ENCODE measurements at regions not wholly inside any gene's neighbourhood (a gene's known extent, or its start where the extent isn't known, plus 50 kb on each side); places are given as distances from the start of the nearest gene placed in this dataset.

GRCh38 chr9:27940535-27940934, 367.3 kb upstream of the C9orf72 start:
- H3K4me3 ChIP-seq (ENCODE audit: control insufficient read depth in 1 of 7, extremely low read depth in 1 of 7, insufficient read depth in 4 of 7, low read depth in 2 of 7, low read length in 6 of 7): no peak overlapping the region
- H3K4me1 ChIP-seq (ENCODE audit: control extremely low read depth in 1 of 4, control insufficient read depth in 4 of 4, insufficient read depth in 4 of 4, low read length in 3 of 4): no peaks in the 10 kb centered on the region
- no peak overlapping the region for H3K27ac ChIP-seq (ENCODE audit: insufficient read depth in 1 of 2, low read depth in 1 of 2, low read length in 2 of 2, poor library complexity in 1 of 2, severe bottlenecking in 2 of 2)
- H3K36me3 ChIP-seq (ENCODE audit: control insufficient read depth in 4 of 4, insufficient read depth in 4 of 4, low read length in 3 of 4): no peaks in the 10 kb centered on the region
- no peak for DNase-seq
- H3K9me3 ChIP-seq (ENCODE audit: control extremely low read depth in 1 of 5, control insufficient read depth in 4 of 5, insufficient read depth in 2 of 5, low read depth in 1 of 5, low read length in 4 of 5): no peaks in the 10 kb centered on the region
- CTCF ChIA-PET: no interaction called here
- no peaks in the 10 kb centered on the region for H3K27me3 ChIP-seq (replicated peaks in 2 of 5; ENCODE audit: control insufficient read depth in 4 of 5, insufficient read depth in 5 of 5, low read length in 4 of 5)
- POLR2A ChIA-PET: no interaction called here
- WGBS (ENCODE audit: insufficient coverage): no CpG with 5 or more reads among the region's 3 CpGs

GRCh38 chr9:27943501-27943900, 370.2 kb upstream of the C9orf72 start:
- H3K36me3 ChIP-seq (ENCODE audit: control insufficient read depth in 4 of 4, insufficient read depth in 4 of 4, low read length in 3 of 4): no peaks in the 10 kb centered on the region
- DNase-seq: no peak
- WGBS (ENCODE audit: insufficient coverage): 80% methylated on average over 1 of the region's 1 CpG
- no peaks in the 10 kb centered on the region for H3K4me1 ChIP-seq (ENCODE audit: control extremely low read depth in 1 of 4, control insufficient read depth in 4 of 4, insufficient read depth in 4 of 4, low read length in 3 of 4)
- no peaks in the 10 kb centered on the region for H3K9me3 ChIP-seq (ENCODE audit: control extremely low read depth in 1 of 5, control insufficient read depth in 4 of 5, insufficient read depth in 2 of 5, low read depth in 1 of 5, low read length in 4 of 5)
- ChIA-PET CTCF (no interaction called here), POLR2A (no interaction called here)
- H3K27ac ChIP-seq (ENCODE audit: insufficient read depth in 1 of 2, low read depth in 1 of 2, low read length in 2 of 2, poor library complexity in 1 of 2, severe bottlenecking in 2 of 2): no peak overlapping the region
- no peaks in the 10 kb centered on the region for H3K27me3 ChIP-seq (replicated peaks in 2 of 5; ENCODE audit: control insufficient read depth in 4 of 5, insufficient read depth in 5 of 5, low read length in 4 of 5)
- no peak overlapping the region for H3K4me3 ChIP-seq (ENCODE audit: control insufficient read depth in 1 of 7, extremely low read depth in 1 of 7, insufficient read depth in 4 of 7, low read depth in 2 of 7, low read length in 6 of 7)

GRCh38 chr9:27945386-27945785, 372.1 kb upstream of the C9orf72 start:
- WGBS (ENCODE audit: insufficient coverage): 100% methylated on average over 1 of the region's 1 CpG
- CTCF ChIA-PET: no interaction called here

GRCh38 chr9:27950382-27950781, 377.1 kb upstream of the C9orf72 start:
- WGBS (ENCODE audit: insufficient coverage): 96% methylated on average over 6 of the region's 8 CpGs
- Histone ChIP-seq H3K4me1 (ENCODE audit: control extremely low read depth in 1 of 4, control insufficient read depth in 4 of 4, insufficient read depth in 4 of 4, low read length in 3 of 4) (no peaks in the 10 kb centered on the region), H3K27ac (ENCODE audit: insufficient read depth in 1 of 2, low read depth in 1 of 2, low read length in 2 of 2, poor library complexity in 1 of 2, severe bottlenecking in 2 of 2) (no peak overlapping the region), H3K9me3 (ENCODE audit: control extremely low read depth in 1 of 5, control insufficient read depth in 4 of 5, insufficient read depth in 2 of 5, low read depth in 1 of 5, low read length in 4 of 5) (no peaks in the 10 kb centered on the region), H3K4me3 (ENCODE audit: control insufficient read depth in 1 of 7, extremely low read depth in 1 of 7, insufficient read depth in 4 of 7, low read depth in 2 of 7, low read length in 6 of 7) (no peak overlapping the region), H3K36me3 (ENCODE audit: control insufficient read depth in 4 of 4, insufficient read depth in 4 of 4, low read length in 3 of 4) (no peaks in the 10 kb centered on the region), H3K27me3 (replicated peaks in 2 of 5; ENCODE audit: control insufficient read depth in 4 of 5, insufficient read depth in 5 of 5, low read length in 4 of 5) (no peaks in the 10 kb centered on the region)
- ChIA-PET POLR2A (no interaction called here), CTCF (no interaction called here)
- DNase-seq: no peak

More at GRCh38 chr9:27945386-27945785, 372.1 kb upstream of the C9orf72 start:
- POLR2A ChIA-PET: no interaction called here
- no peak overlapping the region for H3K4me3 ChIP-seq (ENCODE audit: control insufficient read depth in 1 of 7, extremely low read depth in 1 of 7, insufficient read depth in 4 of 7, low read depth in 2 of 7, low read length in 6 of 7)
- H3K27me3 ChIP-seq (replicated peaks in 2 of 5; ENCODE audit: control insufficient read depth in 4 of 5, insufficient read depth in 5 of 5, low read length in 4 of 5): no peaks in the 10 kb centered on the region
- no peaks in the 10 kb centered on the region for H3K4me1 ChIP-seq (ENCODE audit: control extremely low read depth in 1 of 4, control insufficient read depth in 4 of 4, insufficient read depth in 4 of 4, low read length in 3 of 4)
- H3K27ac ChIP-seq (ENCODE audit: insufficient read depth in 1 of 2, low read depth in 1 of 2, low read length in 2 of 2, poor library complexity in 1 of 2, severe bottlenecking in 2 of 2): no peak overlapping the region
- no peaks in the 10 kb centered on the region for H3K9me3 ChIP-seq (ENCODE audit: control extremely low read depth in 1 of 5, control insufficient read depth in 4 of 5, insufficient read depth in 2 of 5, low read depth in 1 of 5, low read length in 4 of 5)
- H3K36me3 ChIP-seq (ENCODE audit: control insufficient read depth in 4 of 4, insufficient read depth in 4 of 4, low read length in 3 of 4): no peaks in the 10 kb centered on the region
- DNase-seq: no peak

GRCh38 chr9:27954858-27955257, 381.6 kb upstream of the C9orf72 start:
- H3K4me1 ChIP-seq (ENCODE audit: control extremely low read depth in 1 of 4, control insufficient read depth in 4 of 4, insufficient read depth in 4 of 4, low read length in 3 of 4): no peaks in the 10 kb centered on the region
- no peaks in the 10 kb centered on the region for H3K36me3 ChIP-seq (ENCODE audit: control insufficient read depth in 4 of 4, insufficient read depth in 4 of 4, low read length in 3 of 4)
- ChIA-PET CTCF (no interaction called here), POLR2A (no interaction called here)
- H3K27ac ChIP-seq (ENCODE audit: insufficient read depth in 1 of 2, low read depth in 1 of 2, low read length in 2 of 2, poor library complexity in 1 of 2, severe bottlenecking in 2 of 2): no peak overlapping the region
- no peak overlapping the region for H3K4me3 ChIP-seq (ENCODE audit: control insufficient read depth in 1 of 7, extremely low read depth in 1 of 7, insufficient read depth in 4 of 7, low read depth in 2 of 7, low read length in 6 of 7)
- H3K9me3 ChIP-seq (ENCODE audit: control extremely low read depth in 1 of 5, control insufficient read depth in 4 of 5, insufficient read depth in 2 of 5, low read depth in 1 of 5, low read length in 4 of 5): no peaks in the 10 kb centered on the region
- no peak for DNase-seq
- no peaks in the 10 kb centered on the region for H3K27me3 ChIP-seq (replicated peaks in 2 of 5; ENCODE audit: control insufficient read depth in 4 of 5, insufficient read depth in 5 of 5, low read length in 4 of 5)
- no CpG with 5 or more reads among the region's 1 CpG for WGBS (ENCODE audit: insufficient coverage)

- no peaks in the 10 kb centered on the region for H3K9me3 ChIP-seq (ENCODE audit: control extremely low read depth in 1 of 5, control insufficient read depth in 4 of 5, insufficient read depth in 2 of 5, low read depth in 1 of 5, low read length in 4 of 5)
- H3K4me3 ChIP-seq (ENCODE audit: control insufficient read depth in 1 of 7, extremely low read depth in 1 of 7, insufficient read depth in 4 of 7, low read depth in 2 of 7, low read length in 6 of 7): no peak overlapping the region
- DNase-seq: no peak
- no peak overlapping the region for H3K27ac ChIP-seq (ENCODE audit: insufficient read depth in 1 of 2, low read depth in 1 of 2, low read length in 2 of 2, poor library complexity in 1 of 2, severe bottlenecking in 2 of 2)
- no peaks in the 10 kb centered on the region for H3K36me3 ChIP-seq (ENCODE audit: control insufficient read depth in 4 of 4, insufficient read depth in 4 of 4, low read length in 3 of 4)
- H3K27me3 ChIP-seq (replicated peaks in 2 of 5; ENCODE audit: control insufficient read depth in 4 of 5, insufficient read depth in 5 of 5, low read length in 4 of 5): no peaks in the 10 kb centered on the region
- H3K4me1 ChIP-seq (ENCODE audit: control extremely low read depth in 1 of 4, control insufficient read depth in 4 of 4, insufficient read depth in 4 of 4, low read length in 3 of 4): no peaks in the 10 kb centered on the region
- ChIA-PET POLR2A (no interaction called here), CTCF (no interaction called here)
Observed at GRCh38 chr9:27963836-27964235, 390.6 kb upstream of the C9orf72 start.

- Histone ChIP-seq H3K36me3 (ENCODE audit: control insufficient read depth in 4 of 4, insufficient read depth in 4 of 4, low read length in 3 of 4) (no peaks in the 10 kb centered on the region), H3K4me3 (ENCODE audit: control insufficient read depth in 1 of 7, extremely low read depth in 1 of 7, insufficient read depth in 4 of 7, low read depth in 2 of 7, low read length in 6 of 7) (no peak overlapping the region), H3K9me3 (ENCODE audit: control extremely low read depth in 1 of 5, control insufficient read depth in 4 of 5, insufficient read depth in 2 of 5, low read depth in 1 of 5, low read length in 4 of 5) (no peaks in the 10 kb centered on the region), H3K4me1 (ENCODE audit: control extremely low read depth in 1 of 4, control insufficient read depth in 4 of 4, insufficient read depth in 4 of 4, low read length in 3 of 4) (no peaks in the 10 kb centered on the region), H3K27ac (ENCODE audit: insufficient read depth in 1 of 2, low read depth in 1 of 2, low read length in 2 of 2, poor library complexity in 1 of 2, severe bottlenecking in 2 of 2) (no peak overlapping the region), H3K27me3 (replicated peaks in 2 of 5; ENCODE audit: control insufficient read depth in 4 of 5, insufficient read depth in 5 of 5, low read length in 4 of 5) (no peaks in the 10 kb centered on the region)
- POLR2A ChIA-PET: no interaction called here
- WGBS (ENCODE audit: insufficient coverage): no CpG with 5 or more reads among the region's 2 CpGs
- CTCF ChIA-PET: no interaction called here
- no peak for DNase-seq
Observed at GRCh38 chr9:27967210-27967609, 393.9 kb upstream of the C9orf72 start.

- Histone ChIP-seq H3K27me3 (replicated peaks in 2 of 5; ENCODE audit: control insufficient read depth in 4 of 5, insufficient read depth in 5 of 5, low read length in 4 of 5) (no peaks in the 10 kb centered on the region), H3K9me3 (ENCODE audit: control extremely low read depth in 1 of 5, control insufficient read depth in 4 of 5, insufficient read depth in 2 of 5, low read depth in 1 of 5, low read length in 4 of 5) (no peaks in the 10 kb centered on the region), H3K36me3 (ENCODE audit: control insufficient read depth in 4 of 4, insufficient read depth in 4 of 4, low read length in 3 of 4) (no peaks in the 10 kb centered on the region), H3K4me3 (ENCODE audit: control insufficient read depth in 1 of 7, extremely low read depth in 1 of 7, insufficient read depth in 4 of 7, low read depth in 2 of 7, low read length in 6 of 7) (no peak overlapping the region), H3K4me1 (ENCODE audit: control extremely low read depth in 1 of 4, control insufficient read depth in 4 of 4, insufficient read depth in 4 of 4, low read length in 3 of 4) (no peaks in the 10 kb centered on the region), H3K27ac (ENCODE audit: insufficient read depth in 1 of 2, low read depth in 1 of 2, low read length in 2 of 2, poor library complexity in 1 of 2, severe bottlenecking in 2 of 2) (no peak overlapping the region)
- ChIA-PET POLR2A (no interaction called here), CTCF (no interaction called here)
- WGBS (ENCODE audit: insufficient coverage): 94% methylated on average over 3 of the region's 3 CpGs
- DNase-seq: no peak
Observed at GRCh38 chr9:27977931-27978330, 404.6 kb upstream of the C9orf72 start.
